A172 (cell line): ENCODE measurements at regions not wholly inside any gene's neighbourhood (a gene's known extent, or its start where the extent isn't known, plus 50 kb on each side); places are given as distances from the start of the nearest gene placed in this dataset.

Source experiments
- DNase-seq: peaks from one replicate; pipeline ENCODE4 v3.0.0-alpha.2; 2015; ENCODE audit warnings: low spot score

DNA sequence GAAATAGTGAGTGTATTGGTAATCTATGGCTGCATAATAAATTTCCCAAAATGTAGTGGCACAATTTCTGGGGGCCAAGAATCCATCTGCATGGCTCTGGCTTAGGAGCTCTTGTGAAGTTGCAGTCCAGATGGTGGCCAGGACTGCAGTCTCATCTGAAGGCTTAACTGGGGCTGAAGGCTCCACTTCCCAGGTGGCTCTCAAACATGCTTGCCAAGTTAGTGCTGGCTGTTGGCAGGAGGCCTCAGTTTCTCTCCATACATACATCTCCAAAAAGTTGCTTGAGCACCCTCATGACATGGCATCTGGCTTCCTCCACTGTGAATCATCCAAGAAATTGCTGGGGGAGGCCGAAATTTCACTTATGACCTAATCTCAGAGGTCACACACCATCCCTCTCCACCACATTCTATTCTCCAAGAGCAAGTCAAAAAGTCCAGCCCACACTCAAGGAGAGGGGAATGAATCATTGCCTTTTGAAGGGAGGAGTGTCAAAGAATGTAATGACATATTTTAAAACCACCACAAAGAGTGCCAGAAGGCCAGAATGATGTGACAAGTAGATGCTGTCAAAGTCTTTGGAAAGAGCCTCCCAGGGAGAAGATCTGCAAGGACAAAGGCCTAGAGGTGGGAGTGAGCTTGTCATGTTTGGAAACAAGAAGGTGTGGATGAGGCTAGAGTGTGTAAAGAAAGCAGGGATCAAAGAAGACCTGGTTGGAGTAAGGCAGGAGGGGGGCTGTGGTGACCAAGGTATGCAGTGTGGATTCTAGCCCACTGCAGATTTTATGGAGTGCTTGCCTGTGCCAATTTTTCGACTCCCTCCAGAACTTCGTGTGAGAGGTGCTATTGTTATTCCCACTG is 566.2 kb downstream of the MIAT start:
- peak; percentile 89 for DNase-seq

GRCh38 chr22:27224485-27225374 is 567.3 kb downstream of the MIAT start:
- peak; percentile 72 for DNase-seq

DNA sequence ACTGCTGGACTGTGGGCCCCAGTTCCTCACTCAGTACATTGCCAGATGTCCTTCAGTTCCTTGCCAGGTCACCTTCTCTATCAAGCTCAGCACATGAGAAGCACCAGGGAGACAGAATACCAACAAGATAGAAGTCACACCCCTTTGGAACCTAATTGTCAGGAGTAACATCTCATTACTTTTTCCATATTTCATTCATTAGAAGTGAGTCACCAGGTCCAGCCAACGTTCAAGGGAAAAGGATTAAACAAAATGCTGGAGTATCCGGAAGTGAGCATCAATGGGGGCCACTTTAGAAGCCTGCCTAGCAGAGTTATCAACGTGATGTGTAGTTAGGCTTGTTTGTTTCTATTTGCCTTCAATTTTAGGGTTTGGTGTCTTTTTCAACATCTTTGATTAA is 569.3 kb downstream of the MIAT start:
- DNase-seq = peak; percentile 76

DNA sequence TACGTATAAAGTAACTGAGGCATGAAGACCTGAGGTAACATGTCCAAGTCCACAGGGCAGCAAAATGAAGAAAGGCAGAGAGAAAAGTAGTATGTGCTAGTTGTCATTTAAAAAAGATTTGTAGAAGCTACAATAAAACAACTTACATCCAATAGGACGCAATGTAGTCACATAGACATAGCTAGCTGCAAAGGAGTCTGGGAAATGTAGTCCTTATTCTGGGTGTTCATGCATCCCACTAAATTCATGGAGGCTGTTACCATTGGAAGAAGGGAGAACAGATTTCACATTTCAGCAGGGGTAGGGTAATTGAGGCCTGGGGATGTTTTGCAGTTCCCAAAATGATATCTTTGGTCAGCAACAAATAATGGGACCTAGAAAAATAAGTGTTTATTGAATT is 571.4 kb downstream of the MIAT start:
- no peak for DNase-seq

DNA sequence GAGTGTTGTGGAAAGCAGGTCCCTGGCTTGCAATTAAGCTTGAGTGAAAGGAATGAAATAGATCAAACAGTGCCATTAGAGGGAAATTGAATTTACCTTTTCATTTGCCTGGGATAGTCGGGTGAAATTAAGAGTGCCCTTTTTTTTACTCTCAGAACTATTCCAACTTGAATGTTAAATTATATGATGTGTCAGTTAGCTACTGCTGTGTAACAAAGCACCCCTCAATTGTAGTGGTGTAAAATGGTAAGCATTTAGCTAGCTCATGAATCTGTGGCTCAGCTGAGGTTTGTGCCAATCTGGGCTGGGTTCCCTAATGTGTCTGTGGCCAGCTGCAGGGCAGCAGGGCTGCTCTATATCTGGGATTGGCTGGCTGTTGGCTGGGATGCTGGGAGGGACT is 571.4 kb downstream of the MN1 start:
- no peak for DNase-seq

DNA sequence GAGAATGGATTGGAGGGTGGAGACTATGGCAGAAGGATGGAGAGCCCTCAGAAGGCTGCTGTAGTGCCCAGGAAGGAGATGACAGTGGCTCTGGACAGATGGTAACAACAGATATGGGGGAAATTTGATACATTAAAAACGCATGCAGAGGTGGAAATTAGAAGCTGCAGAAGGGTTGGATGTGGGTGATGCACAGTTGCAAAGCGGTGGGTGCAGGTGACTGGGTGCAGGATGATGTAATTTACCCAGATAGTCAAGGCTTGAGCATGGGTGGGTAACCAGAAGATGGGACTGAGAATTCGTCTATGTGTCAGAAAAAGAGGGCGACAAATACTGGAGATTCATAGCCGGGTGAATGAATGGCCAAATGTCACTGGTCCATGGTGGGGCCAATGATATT is 570.3 kb downstream of the MN1 start:
- no peak for DNase-seq

GRCh38 chr22:27232077-27232476 is 569.5 kb downstream of the MN1 start:
- no peak for DNase-seq

GRCh38 chr22:27237080-27237741 is 564.3 kb downstream of the MN1 start:
- no peak for DNase-seq

DNA sequence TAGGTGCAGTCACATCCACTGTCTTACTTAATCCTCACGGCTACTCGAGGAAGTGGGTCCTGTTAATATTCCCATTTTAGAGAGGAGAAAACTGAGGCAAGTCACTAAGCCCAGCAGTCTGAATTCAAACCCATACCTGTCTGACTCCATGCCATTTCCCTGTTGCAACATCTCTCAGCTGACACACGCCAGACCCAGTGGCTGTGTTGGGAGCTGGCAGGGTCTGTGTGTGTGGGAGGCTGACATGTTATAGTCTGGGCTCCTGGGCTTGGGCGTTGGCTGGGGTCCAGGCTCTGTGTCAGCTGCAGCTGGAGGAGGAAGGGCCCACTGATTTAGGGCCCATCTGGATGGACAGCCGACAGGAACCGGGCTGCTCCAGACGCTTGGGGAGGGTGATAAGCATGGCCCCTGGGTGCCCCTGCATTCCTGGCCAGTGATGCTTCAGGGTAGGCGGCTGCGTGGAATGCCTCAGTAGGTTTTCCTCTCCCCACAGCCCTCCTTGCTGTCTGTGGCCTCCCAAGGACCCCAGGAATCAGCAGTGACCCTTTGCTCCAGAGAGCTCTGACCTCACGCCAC is 562.5 kb downstream of the MN1 start:
- peak; percentile 93 for DNase-seq

DNA sequence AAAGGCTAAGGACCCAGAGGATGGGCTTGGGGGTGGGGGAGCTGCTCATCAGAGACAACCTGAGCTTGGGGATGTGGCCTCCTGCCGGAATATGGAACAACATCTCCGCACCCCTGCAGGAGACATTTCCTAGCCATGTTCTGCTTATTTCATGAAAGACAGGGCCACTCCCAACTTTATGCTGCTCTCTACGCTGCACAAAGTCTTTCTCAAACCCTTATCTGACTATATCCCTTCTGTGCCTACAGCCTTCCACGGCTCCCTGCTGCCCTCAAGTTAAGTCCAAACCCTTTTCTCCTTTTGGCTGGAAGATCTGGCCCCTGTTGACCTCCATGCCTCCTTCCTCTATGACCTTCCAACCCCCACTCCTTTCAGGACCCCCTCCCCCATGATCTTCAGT is 562.0 kb downstream of the MN1 start:
- no peak for DNase-seq

DNA sequence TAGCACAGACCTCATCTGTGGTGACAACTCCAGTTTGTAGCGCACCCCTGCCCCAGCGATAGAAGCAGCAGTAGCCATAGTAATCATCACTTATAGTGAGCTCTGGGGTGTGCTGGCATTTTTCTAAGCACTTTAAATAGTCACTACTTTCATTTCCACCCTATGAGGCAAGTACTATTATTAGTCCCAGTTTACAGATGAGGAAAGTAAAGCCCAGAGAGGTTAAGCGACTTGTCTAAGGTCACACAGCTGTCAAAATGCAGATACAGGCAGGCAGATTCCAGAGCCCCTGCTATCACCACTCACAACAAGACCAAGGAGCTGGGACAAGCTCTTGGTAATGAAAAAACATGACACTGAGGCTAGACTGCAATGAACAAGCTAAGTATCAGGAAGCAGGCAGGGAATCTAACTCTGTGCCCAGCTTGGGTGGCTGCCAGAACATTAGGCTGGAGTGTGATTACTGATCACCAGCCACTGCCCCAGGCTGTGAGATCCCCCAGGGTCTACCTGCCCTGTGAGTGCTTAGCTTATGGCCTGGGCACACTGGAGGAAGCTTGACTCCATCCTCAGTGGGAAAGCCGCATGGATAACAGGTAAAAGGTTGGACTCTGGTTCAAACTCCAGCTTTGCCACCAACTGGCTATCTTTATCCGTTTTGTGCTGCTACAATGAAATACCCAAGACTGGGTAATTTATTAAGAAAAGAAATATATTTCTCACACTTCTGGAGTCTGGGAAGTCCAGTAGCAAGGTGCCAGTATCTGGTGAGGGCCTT is 561.1 kb downstream of the MN1 start:
- DNase-seq = no peak

DNA sequence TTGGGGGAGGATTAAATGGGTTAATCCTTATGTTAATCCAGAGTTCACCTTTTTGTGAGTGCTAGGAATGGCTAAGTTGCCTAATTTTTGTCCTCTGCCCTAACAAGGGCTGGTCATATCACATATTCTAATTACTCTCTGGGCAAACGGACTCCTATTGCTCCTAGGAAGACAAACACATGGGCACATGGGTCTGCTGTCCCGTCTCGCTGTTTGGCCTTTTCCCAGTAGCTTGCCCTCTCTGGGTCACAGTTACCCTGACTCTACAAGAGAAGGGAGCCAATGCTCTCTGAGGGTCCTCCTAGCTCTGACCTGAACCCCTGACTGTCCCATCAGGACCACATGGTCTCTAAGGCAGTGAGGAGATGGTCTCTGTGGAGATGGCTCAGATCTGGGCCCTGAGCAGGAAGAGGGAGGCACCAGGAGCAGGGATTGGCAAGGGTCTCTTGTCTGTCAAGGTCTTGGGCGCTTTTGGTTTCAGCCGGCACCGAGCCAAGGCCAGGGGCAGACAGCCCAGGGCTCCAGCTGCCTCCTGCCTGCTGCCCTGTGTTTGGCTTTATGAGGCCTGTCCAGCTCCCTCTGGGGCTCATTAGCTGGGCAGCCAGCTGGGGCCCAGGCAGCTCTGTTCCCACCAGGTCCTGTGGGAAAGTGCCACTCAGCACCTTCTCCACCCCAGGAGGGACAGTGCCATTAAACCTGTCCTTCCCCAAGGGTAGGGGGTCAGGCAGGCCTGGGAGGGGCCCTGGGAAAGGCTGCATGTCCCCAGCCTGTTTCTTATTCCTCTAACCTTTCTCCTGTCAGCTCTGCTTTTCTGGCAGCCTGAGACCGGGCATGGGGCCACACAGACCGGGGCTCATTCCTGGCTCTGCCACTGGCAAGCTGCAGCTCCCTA is 559.9 kb downstream of the MN1 start:
- no peak for DNase-seq

- DNase-seq = no peak
Observed at GRCh38 chr22:27242474-27242873, 559.1 kb downstream of the MN1 start.

- no peak for DNase-seq
Observed at GRCh38 chr22:27242917-27243589, 558.5 kb downstream of the MN1 start.

DNA sequence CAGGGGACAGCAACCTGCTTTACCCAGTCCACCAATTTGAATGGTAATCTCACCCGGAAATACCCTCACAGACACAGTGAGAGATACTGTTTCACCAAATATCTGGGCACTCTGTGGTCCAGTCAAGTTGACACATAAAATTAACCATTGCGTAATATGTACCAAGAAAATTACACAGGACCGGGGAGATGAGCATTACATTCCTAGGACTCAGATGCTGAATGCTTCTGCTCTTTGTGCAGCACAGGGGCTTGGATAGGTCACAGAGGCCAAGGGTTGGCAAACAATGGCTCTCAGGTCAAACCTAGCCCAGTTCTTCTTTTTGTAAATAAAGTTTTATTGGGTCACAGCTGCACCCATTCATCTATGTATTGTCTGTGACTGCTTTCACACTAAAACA is 557.2 kb downstream of the MN1 start:
- DNase-seq = no peak

DNA sequence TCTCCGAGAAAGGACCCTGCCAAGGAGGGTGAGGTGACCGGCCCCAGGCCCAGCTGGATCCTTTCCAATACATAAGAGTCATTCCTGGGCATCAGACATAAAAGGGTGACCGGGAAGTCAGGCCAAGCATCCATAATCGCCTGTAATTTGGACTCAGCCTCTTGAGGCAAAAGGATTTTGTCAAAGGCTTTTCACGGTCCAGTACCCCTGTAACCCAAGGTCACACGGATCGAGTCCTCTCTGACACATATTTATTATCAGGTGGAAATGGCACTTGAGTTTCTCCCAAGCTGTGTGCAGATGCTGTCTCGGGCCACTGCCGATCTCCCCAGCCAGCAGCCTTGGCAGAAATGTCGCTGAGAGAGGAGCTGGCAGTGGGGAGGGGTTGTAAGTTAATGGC is 556.5 kb downstream of the MN1 start:
- no peak for DNase-seq

DNA sequence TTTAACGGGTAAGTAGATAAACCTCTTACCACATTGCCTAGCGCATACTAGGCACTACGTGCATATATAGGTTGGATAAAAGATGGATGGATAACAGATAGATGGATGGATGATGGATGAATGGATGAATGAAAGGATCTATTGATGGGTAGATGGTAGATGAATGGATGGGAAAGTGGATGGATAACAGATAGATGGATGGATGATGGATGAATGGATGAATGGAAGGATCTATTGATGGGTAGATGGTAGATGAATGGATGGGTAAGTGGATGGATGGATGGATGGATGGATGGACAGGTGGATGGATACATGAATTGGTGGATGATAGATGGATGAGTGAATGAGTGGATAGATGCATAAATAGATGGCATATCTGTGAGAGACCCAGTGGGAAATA is 555.0 kb downstream of the MN1 start:
- DNase-seq = no peak

GRCh38 chr22:27247701-27248434 is 553.7 kb downstream of the MN1 start:
- DNase-seq = no peak

GRCh38 chr22:27250418-27250817 is 551.1 kb downstream of the MN1 start:
- DNase-seq = no peak
